HG03378 (cell line): ENCODE measurements at regions not wholly inside any gene's neighbourhood (a gene's known extent, or its start where the extent isn't known, plus 50 kb on each side); places are given as distances from the start of the nearest gene placed in this dataset.

Experiments used
- ATAC-seq: cut with Tn5 transposase; IDR thresholded peaks from one replicate; pipeline ENCODE4 v1.9.1; 2021; ENCODE audit warnings: mild to moderate bottlenecking, moderate library complexity; ENCODE audit not compliant: unreplicated experiment

DNA sequence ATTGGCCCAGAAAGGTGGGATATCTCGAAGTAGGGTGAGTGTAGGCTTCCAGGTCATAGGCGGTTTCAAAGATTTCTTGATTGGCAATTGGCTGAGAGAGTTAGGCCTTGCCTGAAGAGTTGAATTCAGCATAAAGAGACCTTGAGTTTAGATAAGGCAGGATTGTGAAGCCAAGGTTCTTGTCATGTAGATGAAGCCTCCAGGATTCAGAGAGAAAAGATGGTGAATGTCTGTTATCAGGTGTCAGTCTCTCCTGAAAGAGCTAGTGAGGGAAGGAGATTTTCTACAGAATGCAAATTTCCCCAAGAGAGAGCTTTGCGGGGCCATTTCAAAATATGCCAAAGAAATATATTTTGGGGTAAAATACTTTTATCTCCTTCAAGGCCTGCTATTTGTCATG is 217.0 kb upstream of the TLE3 start:
- ATAC-seq, result no peak

GRCh38 chr15:70314018-70314354 is 216.3 kb upstream of the TLE3 start:
- ATAC-seq, result no peak

GRCh38 chr15:70313099-70314017 is 215.6 kb upstream of the TLE3 start:
- no peak for ATAC-seq

GRCh38 chr15:70311821-70312220 is 214.1 kb upstream of the TLE3 start:
- ATAC-seq, result no peak

GRCh38 chr15:70309716-70310115 is 212.0 kb upstream of the TLE3 start:
- no peak for ATAC-seq

DNA sequence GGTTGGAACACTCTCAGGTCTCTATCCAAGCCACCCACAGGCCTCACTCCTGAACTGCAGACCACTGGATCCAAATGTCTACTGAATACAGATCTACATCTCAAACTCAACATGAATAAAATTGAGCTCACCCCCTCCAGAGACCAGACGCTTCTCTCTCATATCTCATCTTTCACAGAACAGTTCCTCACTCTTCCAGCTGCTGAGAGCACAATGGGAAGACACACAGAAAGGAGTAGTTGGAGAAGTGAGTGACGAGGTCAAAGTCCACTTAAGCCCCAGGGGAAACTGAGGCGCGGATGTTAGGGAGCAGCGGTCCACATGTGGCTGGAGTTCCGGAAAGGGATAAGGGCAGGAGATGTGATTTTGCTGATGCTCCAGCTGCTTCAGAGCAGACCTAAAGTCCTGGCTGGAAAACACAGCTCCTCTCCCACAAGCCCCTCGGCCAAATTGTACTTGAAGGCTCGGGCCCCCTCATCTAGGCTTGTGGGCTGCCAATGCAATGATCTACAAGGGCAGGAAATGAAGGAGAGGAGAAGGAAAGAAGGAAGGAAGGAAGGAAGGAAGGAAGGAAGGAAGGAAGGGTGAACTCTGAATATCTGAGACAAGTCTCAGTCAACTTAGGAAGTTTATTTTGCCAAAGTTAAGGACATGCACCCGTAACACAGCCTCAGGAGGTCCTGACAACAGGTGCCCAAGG is 211.2 kb upstream of the TLE3 start:
- no peak for ATAC-seq

DNA sequence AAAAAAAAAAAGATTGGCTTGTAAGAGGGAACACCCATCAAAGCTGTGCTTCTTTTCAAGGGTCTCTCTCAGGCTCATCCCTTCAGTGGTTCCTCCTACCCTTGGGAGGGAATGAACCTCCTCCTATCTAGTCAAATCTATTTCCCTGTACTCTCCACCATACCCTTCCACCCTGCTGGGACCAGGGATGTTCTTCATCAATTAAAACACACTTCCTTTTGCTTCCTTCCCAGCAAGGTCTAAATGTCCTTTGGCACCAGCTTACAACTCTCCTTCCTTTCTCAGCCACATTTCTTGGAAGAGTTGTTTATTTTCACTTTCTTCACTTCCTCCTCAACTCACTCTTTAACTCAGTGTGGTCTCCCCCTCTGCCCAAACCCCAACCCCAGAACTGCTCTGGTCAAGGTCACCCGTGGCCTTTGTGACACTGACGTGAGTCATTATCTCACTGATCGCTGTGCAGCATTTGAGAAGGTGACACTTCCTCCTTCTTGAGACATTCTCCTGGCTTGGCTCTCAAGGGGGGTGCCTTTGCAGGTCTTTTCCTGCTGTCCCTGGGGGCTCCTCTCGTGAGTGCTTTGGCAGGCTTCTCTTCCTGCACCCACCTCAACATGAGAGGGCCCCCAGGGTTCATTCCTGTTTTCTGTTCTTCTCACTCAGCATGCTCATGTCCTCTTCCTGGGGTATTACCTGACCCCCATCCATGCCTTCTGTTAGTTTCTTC is 210.5 kb upstream of the TLE3 start:
- ATAC-seq, result peak; percentile 69

GRCh38 chr15:70306582-70306981 is 208.9 kb upstream of the TLE3 start:
- ATAC-seq, result no peak

GRCh38 chr15:70306081-70306480 is 208.4 kb upstream of the TLE3 start:
- ATAC-seq, result no peak

DNA sequence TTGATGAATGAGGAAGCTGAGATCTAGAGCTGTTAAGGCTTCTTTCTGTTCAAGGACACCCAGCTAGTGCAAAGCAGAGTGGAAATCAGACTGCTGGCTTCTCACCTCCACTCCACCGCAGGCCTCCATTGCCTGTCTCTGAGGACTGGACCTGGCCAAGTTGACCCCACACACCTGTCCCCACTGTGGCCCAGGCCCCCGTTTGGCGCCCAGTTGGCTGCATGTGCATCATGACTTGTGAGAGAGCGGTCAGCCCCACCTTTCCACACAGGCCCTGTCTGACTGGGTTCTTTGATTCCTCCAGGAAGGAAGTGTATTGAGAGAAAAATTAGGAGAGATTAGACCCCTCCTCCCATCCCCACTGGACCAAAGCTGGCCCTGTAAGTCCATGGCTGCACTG is 206.3 kb upstream of the TLE3 start:
- no peak for ATAC-seq

GRCh38 chr15:70302360-70302759 is 204.6 kb upstream of the TLE3 start:
- ATAC-seq, result no peak

DNA sequence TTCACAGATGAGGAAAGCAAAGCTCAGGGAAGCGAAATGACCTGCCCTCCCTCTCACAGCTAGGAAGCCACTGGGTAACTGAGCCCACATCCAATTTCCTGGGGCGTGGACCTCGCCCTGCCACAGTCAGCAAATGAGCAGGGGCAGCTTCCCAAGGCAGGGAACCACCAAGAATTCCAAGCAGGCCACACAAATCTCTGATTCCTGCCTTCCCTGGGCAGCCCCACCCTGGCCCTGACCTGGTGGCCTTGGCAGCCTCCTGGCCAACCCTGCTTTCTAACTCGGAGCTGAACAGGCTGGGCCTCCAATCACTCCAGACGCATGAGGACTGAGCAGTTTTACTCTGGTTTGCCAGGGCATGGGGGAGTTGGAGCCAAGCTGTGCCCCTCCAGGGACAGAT is 203.7 kb upstream of the TLE3 start:
- no peak for ATAC-seq

DNA sequence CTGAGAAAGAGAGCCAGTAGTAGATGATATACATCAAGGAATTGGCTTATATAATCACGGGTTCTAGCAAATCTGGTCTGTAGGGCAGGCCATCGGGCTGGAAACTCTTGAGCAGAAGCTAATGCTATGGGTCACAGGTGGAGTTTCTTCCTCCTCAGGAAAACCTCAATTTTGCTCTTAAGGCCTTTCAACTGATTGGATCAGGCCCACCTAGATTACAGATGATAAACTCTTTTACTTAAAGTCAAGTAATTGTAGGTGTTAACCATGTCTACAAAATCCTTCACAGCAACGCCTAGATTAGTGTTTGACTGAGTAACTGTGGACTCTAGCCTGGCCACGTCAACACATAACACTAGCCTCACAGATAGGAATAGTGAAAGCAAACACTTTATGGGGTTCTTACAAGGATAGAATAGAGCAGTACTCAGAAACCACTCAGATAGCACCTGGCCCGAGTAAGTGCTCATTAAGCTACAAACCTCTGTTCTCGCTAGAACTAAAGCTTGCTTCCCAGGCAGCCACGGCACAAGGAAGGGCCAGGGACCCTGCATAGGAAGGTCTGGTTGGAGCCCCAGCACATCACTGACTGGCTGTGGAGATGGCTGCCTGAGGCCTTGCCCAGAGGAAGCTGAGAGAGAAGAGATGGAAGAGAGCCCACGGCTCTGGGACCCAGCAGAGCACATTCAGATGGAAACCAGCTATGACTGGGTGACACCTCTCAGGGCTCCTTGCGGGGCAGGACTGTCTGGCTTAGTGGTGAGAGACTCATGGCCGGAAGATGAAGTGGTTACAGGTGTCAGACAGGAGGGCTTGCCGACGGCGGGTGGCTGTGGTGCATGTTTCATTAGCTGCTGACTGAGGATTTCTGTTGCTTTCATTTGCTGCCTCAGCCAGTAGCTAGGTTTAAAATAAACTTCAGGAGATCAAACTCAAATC is 202.5 kb upstream of the TLE3 start:
- peak; percentile 93 for ATAC-seq

- no peak for ATAC-seq
These were observed 199.8 kb upstream of the TLE3 start for GRCh38 chr15:70297465-70298058.

GRCh38 chr15:70294731-70295305 is 197.1 kb upstream of the TLE3 start:
- ATAC-seq, result no peak

DNA sequence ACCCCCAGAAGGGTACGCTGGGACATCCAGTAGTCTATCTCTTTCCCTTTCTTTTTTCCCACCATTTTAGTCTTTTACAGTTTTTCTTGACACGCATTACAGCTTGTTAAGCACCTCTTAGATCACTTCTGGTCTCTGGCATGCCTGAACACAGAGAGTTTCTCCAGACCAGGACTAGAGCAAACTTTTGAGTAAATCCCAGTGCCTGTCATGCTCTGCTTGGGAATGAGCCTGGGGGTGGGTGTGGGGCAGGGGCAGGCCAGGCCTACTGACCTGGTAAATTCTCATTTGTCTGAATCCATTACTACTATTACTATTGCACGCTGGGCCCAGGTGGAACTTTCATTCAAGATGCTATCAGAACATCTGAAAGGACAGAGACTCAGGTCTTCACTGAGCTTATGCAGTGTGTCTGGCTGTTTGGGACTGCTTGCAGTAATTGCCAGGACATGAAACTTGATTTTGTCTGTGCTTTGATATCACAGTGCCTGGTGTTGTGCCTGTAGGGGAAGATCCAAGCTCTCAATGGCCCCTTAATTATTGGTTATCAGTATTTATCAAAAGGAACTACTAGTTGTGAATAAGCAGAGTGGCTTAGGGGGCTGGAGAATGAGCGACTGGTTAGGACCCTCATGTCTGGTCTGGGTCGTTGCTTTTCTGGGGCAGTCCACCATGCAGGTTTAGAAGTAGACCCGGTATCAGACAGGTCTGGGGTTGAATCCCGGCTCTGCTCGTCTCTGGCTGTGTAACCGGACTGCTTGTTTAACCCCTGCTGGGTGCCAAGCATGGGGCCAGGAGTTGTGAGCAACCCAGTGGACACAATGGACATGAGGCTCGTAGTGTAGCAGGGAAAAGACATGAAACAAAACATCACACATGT is 196.1 kb upstream of the TLE3 start:
- ATAC-seq, result no peak

- no peak for ATAC-seq
These were observed 195.4 kb upstream of the TLE3 start for GRCh38 chr15:70293138-70293537.

GRCh38 chr15:70292076-70292760 is 194.5 kb upstream of the TLE3 start:
- ATAC-seq, result no peak
